ENCODE measurements at regions not wholly inside any gene's neighbourhood (a gene's known extent, or its start where the extent isn't known, plus 50 kb on each side); places are given as distances from the start of the nearest gene placed in this dataset.
"Not testable (repeated sequence)": the region's sequence is repeated elsewhere in the genome, so short reads cannot be mapped to it uniquely, and the experiment has no call there.

DNA sequence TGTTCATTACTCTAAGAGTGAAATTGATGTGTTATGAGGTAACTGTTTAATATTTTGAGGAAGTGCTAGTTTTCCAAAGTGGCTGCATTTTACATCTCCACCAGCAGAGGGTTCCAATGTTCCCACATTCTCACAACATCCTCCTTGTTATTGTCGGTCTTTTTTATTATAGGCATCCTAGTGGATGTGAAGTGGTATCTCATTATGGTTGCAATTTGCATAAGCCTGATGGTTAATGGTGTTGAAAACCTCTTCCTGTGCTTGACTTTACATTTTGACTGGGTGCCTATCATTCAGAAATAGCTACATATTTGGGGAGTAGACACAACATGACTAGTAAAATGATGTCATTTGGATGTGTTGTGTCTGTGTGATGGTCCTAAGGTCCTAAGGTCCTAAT, 143.6 kb downstream of the MRPS30 start:
- no peak overlapping the region for H3K4me3 Mint-ChIP-seq (ENCODE audit: unreplicated experiment)
- Histone ChIP-seq H3K4me3 (ENCODE audit: insufficient read depth, low read depth, low read length) (no peak overlapping the region), H3K4me1 (ENCODE audit: insufficient read depth, low read length) (no peaks in the 10 kb centered on the region), H3K4me2 (ENCODE audit: low read length) (no peak overlapping the region), H3K27ac (ENCODE audit: low read depth, low read length) (no peak overlapping the region), H3K9me3 (ENCODE audit: insufficient read depth, low read depth, low read length) (no peaks in the 10 kb centered on the region), H2AFZ (ENCODE audit: low read depth, low read length) (no peak overlapping the region), H3K79me2 (ENCODE audit: insufficient read depth, low read length) (no peaks in the 10 kb centered on the region), H3K9ac (ENCODE audit: low read length) (no peak overlapping the region), H4K20me1 (ENCODE audit: insufficient read depth, low read length) (no peaks in the 10 kb centered on the region), H3K36me3 (ENCODE audit: insufficient read depth, low read length) (no peaks in the 10 kb centered on the region), H3K27me3 (ENCODE audit: insufficient read depth, low read length) (no peaks in the 10 kb centered on the region)
- no peaks in the 10 kb centered on the region for H3K27me3 Mint-ChIP-seq (ENCODE audit: low read depth, unreplicated experiment)
- peak; percentile 70 for FAIRE-seq
- DNase-seq (ENCODE audit: low read depth) = peak; percentile 11
- TF ChIP-seq, protein P1, sequence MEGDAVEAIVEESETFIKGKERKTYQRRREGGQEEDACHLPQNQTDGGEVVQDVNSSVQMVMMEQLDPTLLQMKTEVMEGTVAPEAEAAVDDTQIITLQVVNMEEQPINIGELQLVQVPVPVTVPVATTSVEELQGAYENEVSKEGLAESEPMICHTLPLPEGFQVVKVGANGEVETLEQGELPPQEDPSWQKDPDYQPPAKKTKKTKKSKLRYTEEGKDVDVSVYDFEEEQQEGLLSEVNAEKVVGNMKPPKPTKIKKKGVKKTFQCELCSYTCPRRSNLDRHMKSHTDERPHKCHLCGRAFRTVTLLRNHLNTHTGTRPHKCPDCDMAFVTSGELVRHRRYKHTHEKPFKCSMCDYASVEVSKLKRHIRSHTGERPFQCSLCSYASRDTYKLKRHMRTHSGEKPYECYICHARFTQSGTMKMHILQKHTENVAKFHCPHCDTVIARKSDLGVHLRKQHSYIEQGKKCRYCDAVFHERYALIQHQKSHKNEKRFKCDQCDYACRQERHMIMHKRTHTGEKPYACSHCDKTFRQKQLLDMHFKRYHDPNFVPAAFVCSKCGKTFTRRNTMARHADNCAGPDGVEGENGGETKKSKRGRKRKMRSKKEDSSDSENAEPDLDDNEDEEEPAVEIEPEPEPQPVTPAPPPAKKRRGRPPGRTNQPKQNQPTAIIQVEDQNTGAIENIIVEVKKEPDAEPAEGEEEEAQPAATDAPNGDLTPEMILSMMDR (IDR thresholded peaks at IDR 0.05; ENCODE audit: insufficient read depth, low read depth, low read length) = peak; percentile 69
- no peak for TF ChIP-seq EZH2 (IDR thresholded peaks at IDR 0.05; ENCODE audit: insufficient read depth, low read length)
- no peak overlapping the region for H3K27ac Mint-ChIP-seq (ENCODE audit: unreplicated experiment)
- no peaks in the 10 kb centered on the region for H3K36me3 Mint-ChIP-seq (ENCODE audit: low read depth, unreplicated experiment)
- no peaks in the 10 kb centered on the region for H3K9me3 Mint-ChIP-seq (ENCODE audit: unreplicated experiment)
- peaks cover 3% of the 10 kb centered on the region for H3K4me1 Mint-ChIP-seq (ENCODE audit: low read depth, unreplicated experiment)

DNA sequence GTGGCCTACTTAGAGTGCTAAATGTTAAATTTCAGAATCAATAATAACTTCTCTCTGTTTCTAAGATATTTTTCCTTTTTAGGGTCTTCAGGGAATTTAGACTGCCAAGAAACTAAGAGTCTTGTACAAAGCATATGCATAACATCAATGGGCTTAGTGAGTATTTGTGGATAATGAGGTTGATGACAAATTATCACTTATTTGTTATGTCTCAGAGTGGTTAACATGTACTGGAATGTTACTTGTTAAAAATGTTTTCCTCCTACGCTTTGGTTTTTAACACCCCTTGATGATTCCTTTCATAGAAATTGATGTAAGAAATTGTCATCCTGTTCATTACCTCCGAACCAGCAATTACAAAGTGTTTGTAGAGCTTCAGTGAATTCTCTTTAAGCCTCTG, 144.3 kb downstream of the MRPS30 start:
- Histone ChIP-seq H3K36me3 (ENCODE audit: insufficient read depth, low read length) (no peaks in the 10 kb centered on the region), H2AFZ (ENCODE audit: low read depth, low read length) (no peak overlapping the region), H3K4me1 (ENCODE audit: insufficient read depth, low read length) (no peaks in the 10 kb centered on the region), H4K20me1 (ENCODE audit: insufficient read depth, low read length) (no peaks in the 10 kb centered on the region), H3K9me3 (ENCODE audit: insufficient read depth, low read depth, low read length) (no peaks in the 10 kb centered on the region), H3K9ac (ENCODE audit: low read length) (no peak overlapping the region), H3K79me2 (ENCODE audit: insufficient read depth, low read length) (no peaks in the 10 kb centered on the region), H3K27ac (ENCODE audit: low read depth, low read length) (no peak overlapping the region), H3K27me3 (ENCODE audit: insufficient read depth, low read length) (no peaks in the 10 kb centered on the region), H3K4me2 (ENCODE audit: low read length) (no peak overlapping the region), H3K4me3 (ENCODE audit: insufficient read depth, low read depth, low read length) (no peak overlapping the region)
- DNase-seq (ENCODE audit: low read depth) = no peak
- H3K4me3 Mint-ChIP-seq (ENCODE audit: unreplicated experiment) = no peak overlapping the region
- TF ChIP-seq EZH2 (IDR thresholded peaks at IDR 0.05; ENCODE audit: insufficient read depth, low read length) = no peak
- TF ChIP-seq, protein P1 (IDR thresholded peaks at IDR 0.05; ENCODE audit: insufficient read depth, low read depth, low read length) = no peak
- H3K36me3 Mint-ChIP-seq (ENCODE audit: low read depth, unreplicated experiment) = no peaks in the 10 kb centered on the region
- H3K27me3 Mint-ChIP-seq (ENCODE audit: low read depth, unreplicated experiment) = no peaks in the 10 kb centered on the region
- no peak for FAIRE-seq
- no peaks in the 10 kb centered on the region for H3K9me3 Mint-ChIP-seq (ENCODE audit: unreplicated experiment)
- no peak overlapping the region for H3K27ac Mint-ChIP-seq (ENCODE audit: unreplicated experiment)
- H3K4me1 Mint-ChIP-seq (ENCODE audit: low read depth, unreplicated experiment) = peaks cover 3% of the 10 kb centered on the region

DNA sequence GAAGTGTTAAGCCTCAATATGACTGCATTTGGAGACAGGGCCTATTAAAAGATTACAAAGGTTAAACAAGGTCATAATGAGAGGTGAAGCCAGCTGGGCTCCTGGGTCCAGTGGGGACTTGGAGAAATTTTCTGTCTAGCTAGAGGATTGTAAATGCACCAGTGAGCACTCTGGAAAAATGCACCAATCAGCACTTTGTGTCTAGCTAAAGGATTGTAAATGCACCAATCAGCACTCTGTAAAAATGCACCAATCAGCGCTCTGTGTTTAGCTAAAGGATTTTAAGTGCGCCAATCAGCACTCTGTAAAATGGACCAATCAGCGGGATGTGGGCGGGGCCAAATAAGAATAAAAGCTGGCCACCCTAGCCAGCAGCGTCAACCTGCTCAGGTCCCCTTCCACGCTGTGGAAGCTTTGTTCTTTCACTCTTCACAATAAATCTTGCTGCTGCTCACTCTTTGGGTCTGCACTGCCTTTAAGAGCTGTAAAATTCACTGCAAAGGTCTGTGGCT, 150.3 kb downstream of the MRPS30 start:
- not testable (repeated sequence) for H3K9ac ChIP-seq (ENCODE audit: low read length); H3K4me3 ChIP-seq (ENCODE audit: insufficient read depth, low read depth, low read length); H3K4me1 ChIP-seq (ENCODE audit: insufficient read depth, low read length); H2AFZ ChIP-seq (ENCODE audit: low read depth, low read length); H4K20me1 ChIP-seq (ENCODE audit: insufficient read depth, low read length); FAIRE-seq; H3K4me3 Mint-ChIP-seq (ENCODE audit: unreplicated experiment); H3K4me1 Mint-ChIP-seq (ENCODE audit: low read depth, unreplicated experiment); H3K27ac Mint-ChIP-seq (ENCODE audit: unreplicated experiment); H3K4me2 ChIP-seq (ENCODE audit: low read length); H3K9me3 ChIP-seq (ENCODE audit: insufficient read depth, low read depth, low read length); H3K36me3 ChIP-seq (ENCODE audit: insufficient read depth, low read length); H3K36me3 Mint-ChIP-seq (ENCODE audit: low read depth, unreplicated experiment); H3K27me3 Mint-ChIP-seq (ENCODE audit: low read depth, unreplicated experiment); H3K79me2 ChIP-seq (ENCODE audit: insufficient read depth, low read length); H3K9me3 Mint-ChIP-seq (ENCODE audit: unreplicated experiment); H3K27ac ChIP-seq (ENCODE audit: low read depth, low read length); H3K27me3 ChIP-seq (ENCODE audit: insufficient read depth, low read length); DNase-seq (ENCODE audit: low read depth)

All from astrocyte (in vitro differentiated cells and primary cell).